Ovary (tissue), 7 donors: ENCODE measurements at regions not wholly inside any gene's neighbourhood (a gene's known extent, or its start where the extent isn't known, plus 50 kb on each side); places are given as distances from the start of the nearest gene placed in this dataset.

Source experiments
- DNase-seq, 5 donors: peaks; one replicate each; pipeline ENCODE4 v3.0.0-alpha.2; 2019 to 2020
- H3K27ac ChIP-seq, 2 donors: fragments of 200-600 bp; one replicate each; pipeline versions ENCODE4 v1.5.1 to v1.8.0; 2019 to 2022
- H3K27me3 ChIP-seq: fragments of 200-600 bp; one replicate; pipeline ENCODE4 v1.8.0; 2022
- H3K36me3 ChIP-seq: fragments of 200-600 bp; sonication (generic); one replicate; pipeline ENCODE4 v1.5.1; 2019
- H3K4me1 ChIP-seq: one replicate; pipeline ENCODE4 v1.8.1; 2013; ENCODE audit warnings: mild to moderate bottlenecking, moderate library complexity; ENCODE audit not compliant: insufficient read depth
- H3K4me3 ChIP-seq: fragments of 200-600 bp; sonication (generic); one replicate; pipeline ENCODE4 v1.5.1; 2017
- H3K9me3 ChIP-seq, 2 donors: fragments of 200-600 bp in 1 of 2; sonication (generic) in 1 of 2; one replicate each; pipeline versions ENCODE4 v1.5.1 to v1.8.1; 2013 to 2019; ENCODE audit warnings: mild to moderate bottlenecking in 1 of 2, moderate library complexity in 1 of 2
- EP300 ChIP-seq: sonication (generic); formaldehyde crosslinking; IDR thresholded peaks from one replicate; pipeline ENCODE4 v1.6.1; 2017; ENCODE audit warnings: antibody characterized with exemption
- POLR2A ChIP-seq: fragments of 450-650 bp; IDR thresholded peaks from one replicate; pipeline ENCODE4 v1.6.1; 2017; ENCODE audit warnings: antibody characterized with exemption, mild to moderate bottlenecking, moderate library complexity
- WGBS, 3 donors: extraction: QIAGEN DNeasy Blood & Tissue Kit in 1 of 3; methylation state at CpG; one replicate each; pipeline versions ENCODE4 v1.1.5 to v1.1.7; 2013 to 2017; 5-methylcytosine and 5-hydroxymethylcytosine counted together
- intact Hi-C, 4 donors: fragments of 100-400 bp; cut with DNase I; formaldehyde crosslinking; loops; one replicate each; pipeline versions ENCODE4 v1.11.0 to v1.15.1; 2022 to 2023
- TF ChIP-seq, protein P1 (sequence below), 3 donors: fragments of 450-650 bp in 2 of 3; fragments of 200-600 bp in 1 of 3; IDR thresholded peaks; one replicate each; pipeline versions ENCODE4 v1.5.1 to v1.8.0; 2016 to 2022; ENCODE audit warnings: antibody characterized with exemption in 3 of 3, mild to moderate bottlenecking in 1 of 3
- donor health status: DM: no; HTN: no; CAD: no; lungs with moderate emphysema.
- donor health status: DM: no; HTN: no; CAD: no.
- donor health status: Bipolar disorder and iron deficiency.
- donor health status: DM: no; HTN: no; CAD: no.
- donor health status: DM: yes; HTN: yes; CAD: no.

- intact Hi-C loops: no loop called here
- WGBS, 3 donors: 89 to 94% (median 92%) methylated on average over 3 of the region's 3 CpGs
- DNase-seq: no peak
- Histone ChIP-seq H3K27ac (no peak overlapping the region), H3K4me1 (no peaks in the 10 kb centered on the region), H3K27me3 (no peaks in the 10 kb centered on the region), H3K36me3 (no peaks in the 10 kb centered on the region), H3K9me3 (no peaks in the 10 kb centered on the region), H3K4me3 (no peak overlapping the region)
- TF ChIP-seq, protein P1, sequence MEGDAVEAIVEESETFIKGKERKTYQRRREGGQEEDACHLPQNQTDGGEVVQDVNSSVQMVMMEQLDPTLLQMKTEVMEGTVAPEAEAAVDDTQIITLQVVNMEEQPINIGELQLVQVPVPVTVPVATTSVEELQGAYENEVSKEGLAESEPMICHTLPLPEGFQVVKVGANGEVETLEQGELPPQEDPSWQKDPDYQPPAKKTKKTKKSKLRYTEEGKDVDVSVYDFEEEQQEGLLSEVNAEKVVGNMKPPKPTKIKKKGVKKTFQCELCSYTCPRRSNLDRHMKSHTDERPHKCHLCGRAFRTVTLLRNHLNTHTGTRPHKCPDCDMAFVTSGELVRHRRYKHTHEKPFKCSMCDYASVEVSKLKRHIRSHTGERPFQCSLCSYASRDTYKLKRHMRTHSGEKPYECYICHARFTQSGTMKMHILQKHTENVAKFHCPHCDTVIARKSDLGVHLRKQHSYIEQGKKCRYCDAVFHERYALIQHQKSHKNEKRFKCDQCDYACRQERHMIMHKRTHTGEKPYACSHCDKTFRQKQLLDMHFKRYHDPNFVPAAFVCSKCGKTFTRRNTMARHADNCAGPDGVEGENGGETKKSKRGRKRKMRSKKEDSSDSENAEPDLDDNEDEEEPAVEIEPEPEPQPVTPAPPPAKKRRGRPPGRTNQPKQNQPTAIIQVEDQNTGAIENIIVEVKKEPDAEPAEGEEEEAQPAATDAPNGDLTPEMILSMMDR (IDR thresholded peaks at IDR 0.05): no peak
- TF ChIP-seq EP300: no peak
These were observed 109.7 kb upstream of the USP47 start for GRCh38 chr11:11732116-11732515.

DNA sequence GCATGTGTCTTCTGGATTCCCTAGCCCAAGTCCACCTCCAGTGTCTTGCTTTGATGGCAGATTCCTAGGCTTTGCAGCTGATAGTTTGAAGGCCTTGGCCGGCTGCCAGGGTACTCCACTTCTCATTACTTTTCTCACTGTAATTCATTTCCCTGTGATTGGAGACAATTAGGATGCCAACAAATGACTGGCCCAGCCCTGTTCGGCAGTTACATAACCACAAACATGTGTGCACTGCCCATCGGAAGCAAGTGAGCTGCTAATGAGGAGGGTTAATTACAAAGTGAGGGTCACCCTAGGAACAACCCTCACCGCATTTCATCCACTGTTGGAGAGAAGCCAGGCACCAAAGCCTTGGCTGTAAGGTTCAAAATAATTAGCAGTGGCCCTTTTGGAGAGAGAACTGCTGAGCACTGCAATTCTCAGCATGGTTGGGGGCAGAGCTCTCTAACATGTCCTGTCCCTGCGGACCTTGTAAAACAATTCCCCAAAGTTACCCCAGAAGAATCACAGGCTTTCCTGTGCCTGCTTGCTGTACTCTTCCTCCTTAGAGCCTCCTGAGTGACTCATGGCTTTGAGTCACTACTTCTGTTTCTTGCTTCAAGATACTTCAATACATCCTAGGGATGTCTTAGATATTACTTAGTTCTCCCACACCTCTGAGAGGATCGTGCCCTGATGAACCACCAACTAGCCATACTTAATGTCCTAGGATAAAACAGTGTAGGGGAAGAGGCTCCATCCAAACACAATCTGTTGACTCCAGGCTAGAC lies 109.7 kb upstream of the GALNT18 start:
- Histone ChIP-seq H3K36me3 (no peaks in the 10 kb centered on the region), H3K4me3 (no peak overlapping the region), H3K27ac (no peak overlapping the region), H3K4me1 (no peaks in the 10 kb centered on the region), H3K9me3 (no peaks in the 10 kb centered on the region), H3K27me3 (no peaks in the 10 kb centered on the region)
- peak in 1 of 5 donors; percentile 36 for DNase-seq
- 16 to 22% (median 20%) methylated on average over 6 of the region's 6 CpGs for WGBS, 3 donors
- intact Hi-C loops: no loop called here
- no peak for TF ChIP-seq POLR2A
- TF ChIP-seq, protein P1 (IDR thresholded peaks at IDR 0.05): no peak
- no peak for TF ChIP-seq EP300

DNA sequence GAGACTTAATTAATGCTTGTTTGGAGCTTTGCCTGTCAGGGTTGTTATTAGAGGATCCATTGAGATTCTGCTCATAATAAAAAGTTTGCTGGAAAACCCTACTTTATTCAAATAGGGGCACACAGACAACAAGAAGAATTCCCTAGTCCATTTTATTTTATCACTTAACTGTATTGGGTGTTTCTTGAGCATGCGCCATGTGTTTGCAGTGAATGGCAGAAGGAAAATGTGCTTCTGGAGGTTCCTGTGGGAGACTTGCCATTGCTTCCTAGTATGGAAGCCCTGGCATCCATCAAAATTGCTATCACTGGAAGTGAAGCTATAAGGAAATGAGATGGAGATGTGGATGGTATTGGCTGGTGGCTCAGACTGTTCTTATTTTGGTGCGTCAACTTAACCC lies 106.6 kb upstream of the GALNT18 start:
- H3K4me1 ChIP-seq: no peaks in the 10 kb centered on the region
- no peak for DNase-seq
- H3K27me3 ChIP-seq: no peaks in the 10 kb centered on the region
- no peak overlapping the region for H3K27ac ChIP-seq
- WGBS, 3 donors: 95 to 96% (median 96%) methylated on average over 2 of the region's 2 CpGs
- H3K4me3 ChIP-seq: no peak overlapping the region
- no peaks in the 10 kb centered on the region for H3K9me3 ChIP-seq
- intact Hi-C loops: no loop called here
- no peaks in the 10 kb centered on the region for H3K36me3 ChIP-seq
- TF ChIP-seq POLR2A: no peak
- TF ChIP-seq, protein P1 (IDR thresholded peaks at IDR 0.05): no peak
- no peak for TF ChIP-seq EP300

- Histone ChIP-seq H3K4me1 (no peaks in the 10 kb centered on the region), H3K27ac (no peak overlapping the region), H3K36me3 (no peaks in the 10 kb centered on the region), H3K4me3 (no peak overlapping the region), H3K9me3 (no peaks in the 10 kb centered on the region), H3K27me3 (no peaks in the 10 kb centered on the region)
- TF ChIP-seq EP300 (no peak), POLR2A (no peak)
- TF ChIP-seq, protein P1 (IDR thresholded peaks at IDR 0.05): no peak
- intact Hi-C loops: no loop called here
- WGBS, 3 donors: 60 to 80% (median 62%) methylated on average over 5 of the region's 5 CpGs
- DNase-seq: no peak
These were observed 103.6 kb upstream of the GALNT18 start for GRCh38 chr11:11725438-11725837.
